ENCODE measurements at regions not wholly inside any gene's neighbourhood (a gene's known extent, or its start where the extent isn't known, plus 50 kb on each side); places are given as distances from the start of the nearest gene placed in this dataset.

DNA sequence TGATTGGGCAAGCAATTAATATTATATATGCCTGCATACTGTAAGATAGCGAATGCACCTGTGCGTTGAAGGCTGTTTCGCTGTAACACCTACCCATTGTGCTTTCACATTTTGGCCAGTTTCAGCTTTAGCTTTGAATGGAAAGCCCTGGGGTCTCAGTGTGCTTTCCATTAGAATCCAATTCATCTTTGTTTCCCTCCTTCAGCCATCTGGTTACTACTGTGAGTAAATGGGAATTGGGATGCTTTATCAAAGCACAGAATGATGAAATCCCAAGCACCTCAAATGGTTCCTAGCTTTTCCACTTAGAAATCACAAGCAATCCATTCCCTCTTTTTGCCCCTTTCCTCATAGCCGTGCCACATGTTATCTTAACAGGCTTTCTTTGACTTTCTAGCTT, 127.1 kb downstream of the HDGFL1 start:
- peaks cover 63% of the 10 kb centered on the region for H3K4me1 Mint-ChIP-seq
- no peaks in the 10 kb centered on the region for H3K27me3 Mint-ChIP-seq (ENCODE audit: low read depth)
- no peak for DNase-seq (ENCODE audit: low read depth, low spot score)
- TF ChIP-seq, protein P1, sequence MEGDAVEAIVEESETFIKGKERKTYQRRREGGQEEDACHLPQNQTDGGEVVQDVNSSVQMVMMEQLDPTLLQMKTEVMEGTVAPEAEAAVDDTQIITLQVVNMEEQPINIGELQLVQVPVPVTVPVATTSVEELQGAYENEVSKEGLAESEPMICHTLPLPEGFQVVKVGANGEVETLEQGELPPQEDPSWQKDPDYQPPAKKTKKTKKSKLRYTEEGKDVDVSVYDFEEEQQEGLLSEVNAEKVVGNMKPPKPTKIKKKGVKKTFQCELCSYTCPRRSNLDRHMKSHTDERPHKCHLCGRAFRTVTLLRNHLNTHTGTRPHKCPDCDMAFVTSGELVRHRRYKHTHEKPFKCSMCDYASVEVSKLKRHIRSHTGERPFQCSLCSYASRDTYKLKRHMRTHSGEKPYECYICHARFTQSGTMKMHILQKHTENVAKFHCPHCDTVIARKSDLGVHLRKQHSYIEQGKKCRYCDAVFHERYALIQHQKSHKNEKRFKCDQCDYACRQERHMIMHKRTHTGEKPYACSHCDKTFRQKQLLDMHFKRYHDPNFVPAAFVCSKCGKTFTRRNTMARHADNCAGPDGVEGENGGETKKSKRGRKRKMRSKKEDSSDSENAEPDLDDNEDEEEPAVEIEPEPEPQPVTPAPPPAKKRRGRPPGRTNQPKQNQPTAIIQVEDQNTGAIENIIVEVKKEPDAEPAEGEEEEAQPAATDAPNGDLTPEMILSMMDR (conservative IDR thresholded peaks at IDR 0.05): no peak
- peaks cover 3% of the 10 kb centered on the region for H3K9me3 Mint-ChIP-seq
- no peak overlapping the region for H3K4me3 Mint-ChIP-seq
- H3K36me3 Mint-ChIP-seq (ENCODE audit: low read depth): peaks cover 1% of the 10 kb centered on the region
- H3K27ac Mint-ChIP-seq (ENCODE audit: unreplicated experiment): peak overlapping the region; percentile 85

DNA sequence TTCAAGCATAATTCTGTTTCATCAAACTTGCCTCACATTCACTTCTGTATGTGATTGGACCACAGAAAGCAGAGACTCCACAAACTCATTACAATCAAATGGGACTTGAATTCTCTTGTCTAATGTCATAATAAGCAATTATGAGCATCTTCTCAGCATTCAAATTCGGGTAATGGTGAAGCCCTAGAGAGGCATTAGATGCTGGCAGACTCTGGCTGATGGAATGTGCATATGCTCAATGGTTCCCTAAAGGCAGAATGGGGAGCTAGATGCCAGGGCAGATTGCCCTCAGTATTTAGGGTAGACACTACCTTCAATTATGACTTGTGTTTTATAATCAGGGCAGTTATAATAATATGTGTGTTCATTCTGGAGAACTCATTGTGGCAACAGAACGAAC, 127.9 kb downstream of the HDGFL1 start:
- H3K4me3 Mint-ChIP-seq: no peak overlapping the region
- DNase-seq (ENCODE audit: low read depth, low spot score): no peak
- H3K36me3 Mint-ChIP-seq (ENCODE audit: low read depth): peaks cover 9% of the 10 kb centered on the region
- H3K27me3 Mint-ChIP-seq (ENCODE audit: low read depth): no peaks in the 10 kb centered on the region
- peaks cover 71% of the 10 kb centered on the region for H3K4me1 Mint-ChIP-seq
- H3K27ac Mint-ChIP-seq (ENCODE audit: unreplicated experiment): no peak overlapping the region
- TF ChIP-seq, protein P1 (conservative IDR thresholded peaks at IDR 0.05): no peak
- H3K9me3 Mint-ChIP-seq: peaks cover 10% of the 10 kb centered on the region

DNA sequence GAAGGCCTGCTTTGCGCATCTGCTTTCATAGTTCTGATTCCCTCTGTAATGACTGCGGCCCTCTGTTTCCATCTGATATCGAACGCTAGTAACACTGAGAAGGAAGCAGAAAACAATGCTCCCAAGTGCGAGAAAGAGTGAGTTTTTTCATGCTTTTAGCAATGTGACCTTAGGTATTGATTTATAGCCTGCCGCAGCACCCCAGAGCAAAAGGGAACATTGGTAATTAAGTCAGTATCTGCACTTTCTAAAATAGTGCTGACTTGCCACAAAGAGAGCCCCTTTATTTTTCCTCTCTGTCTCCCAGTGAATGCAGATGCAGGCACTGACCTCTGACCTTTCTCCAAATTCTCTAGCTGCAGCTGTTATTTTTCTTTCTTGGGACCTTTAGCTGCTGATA, 129.8 kb downstream of the HDGFL1 start:
- H3K4me1 Mint-ChIP-seq: peaks cover 69% of the 10 kb centered on the region
- no peaks in the 10 kb centered on the region for H3K27me3 Mint-ChIP-seq (ENCODE audit: low read depth)
- DNase-seq (ENCODE audit: low read depth, low spot score): peak; percentile 19
- H3K4me3 Mint-ChIP-seq: peak overlapping the region; percentile 60
- H3K36me3 Mint-ChIP-seq (ENCODE audit: low read depth): peaks cover 9% of the 10 kb centered on the region
- TF ChIP-seq, protein P1 (conservative IDR thresholded peaks at IDR 0.05): no peak
- peaks cover 10% of the 10 kb centered on the region for H3K9me3 Mint-ChIP-seq
- H3K27ac Mint-ChIP-seq (ENCODE audit: unreplicated experiment): peak overlapping the region; percentile 40

DNA sequence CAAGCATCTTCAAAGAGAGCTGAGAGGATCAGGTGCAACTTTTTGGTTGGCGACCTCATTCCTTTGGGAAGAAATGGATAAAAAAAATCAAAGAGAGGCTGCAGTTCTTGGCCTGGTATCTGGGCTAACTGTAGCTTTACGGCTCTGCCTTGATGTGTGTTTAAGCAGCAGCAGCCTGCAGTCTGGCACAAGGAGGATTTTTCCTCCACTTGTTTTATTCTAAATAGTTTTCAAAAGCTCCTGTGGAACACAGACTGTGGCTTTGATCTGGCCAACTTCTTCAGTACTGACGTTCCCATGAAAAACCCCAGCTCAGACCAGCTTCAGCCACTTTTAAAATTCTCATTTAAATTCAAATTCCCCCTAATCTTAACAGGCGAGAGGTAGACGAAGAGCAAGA, 137.3 kb downstream of the HDGFL1 start:
- H3K27me3 Mint-ChIP-seq (ENCODE audit: low read depth): no peaks in the 10 kb centered on the region

DNA sequence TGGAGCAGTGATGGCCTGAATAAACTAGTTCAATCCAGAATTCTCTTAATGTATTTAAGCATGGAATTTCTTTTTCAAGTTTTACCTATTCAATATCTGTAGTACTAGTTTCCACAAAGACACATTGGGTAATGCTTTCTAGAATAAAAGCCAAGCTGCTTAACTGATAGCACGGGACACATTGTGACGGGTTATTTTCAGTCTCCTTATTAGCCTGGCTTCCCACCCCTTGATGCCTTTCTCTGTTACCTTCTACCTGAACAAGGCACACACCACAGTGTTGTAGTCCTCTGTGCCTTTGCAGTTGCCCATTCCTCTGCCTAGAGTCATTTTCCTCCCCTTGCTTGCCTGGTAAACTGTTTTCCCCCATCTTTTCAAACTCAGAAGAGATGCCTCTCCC, 139.1 kb downstream of the HDGFL1 start:
- Mint-ChIP-seq H3K4me3 (no peak overlapping the region), H3K36me3 (ENCODE audit: low read depth) (no peaks in the 10 kb centered on the region), H3K27me3 (ENCODE audit: low read depth) (no peaks in the 10 kb centered on the region), H3K4me1 (peaks cover 48% of the 10 kb centered on the region), H3K27ac (ENCODE audit: unreplicated experiment) (no peak overlapping the region), H3K9me3 (no peaks in the 10 kb centered on the region)
- TF ChIP-seq, protein P1 (conservative IDR thresholded peaks at IDR 0.05): no peak
- DNase-seq (ENCODE audit: low read depth, low spot score): no peak

More for the DNA sequence above, 137.3 kb downstream of the HDGFL1 start:
- Mint-ChIP-seq H3K36me3 (ENCODE audit: low read depth) (peaks cover 5% of the 10 kb centered on the region), H3K27ac (ENCODE audit: unreplicated experiment) (peak overlapping the region; percentile 85), H3K9me3 (peaks cover 5% of the 10 kb centered on the region), H3K4me3 (no peak overlapping the region), H3K4me1 (peaks cover 51% of the 10 kb centered on the region)
- DNase-seq (ENCODE audit: low read depth, low spot score): no peak
- TF ChIP-seq, protein P1 (conservative IDR thresholded peaks at IDR 0.05): no peak

DNA sequence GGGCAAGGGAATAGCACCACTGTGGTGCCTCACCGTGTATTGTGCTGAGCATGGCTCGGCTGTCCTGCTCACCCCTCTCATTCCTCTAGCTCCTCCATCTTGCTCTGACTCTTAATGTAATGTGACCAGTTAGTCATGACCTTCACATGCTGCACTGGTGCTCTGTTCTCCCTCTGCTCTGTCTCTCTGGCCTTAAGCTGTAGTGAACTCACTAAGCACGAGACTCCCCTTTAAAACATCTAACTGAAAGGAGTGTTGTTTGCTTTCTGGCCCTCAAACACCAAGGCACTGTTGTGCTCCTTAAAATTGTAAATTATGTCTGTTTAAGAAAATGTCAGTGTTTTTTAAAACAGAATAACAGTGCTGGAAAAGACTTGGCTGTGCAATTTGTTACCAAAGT, 140.4 kb downstream of the HDGFL1 start:
- H3K36me3 Mint-ChIP-seq (ENCODE audit: low read depth): no peaks in the 10 kb centered on the region
- H3K27ac Mint-ChIP-seq (ENCODE audit: unreplicated experiment): peak overlapping the region; percentile 27
- TF ChIP-seq, protein P1 (conservative IDR thresholded peaks at IDR 0.05): no peak
- no peaks in the 10 kb centered on the region for H3K27me3 Mint-ChIP-seq (ENCODE audit: low read depth)
- H3K9me3 Mint-ChIP-seq: no peaks in the 10 kb centered on the region
- H3K4me3 Mint-ChIP-seq: no peak overlapping the region
- no peak for DNase-seq (ENCODE audit: low read depth, low spot score)
- H3K4me1 Mint-ChIP-seq: peaks cover 45% of the 10 kb centered on the region
